DND-41 (cell line): ENCODE measurements at regions not wholly inside any gene's neighbourhood (a gene's known extent, or its start where the extent isn't known, plus 50 kb on each side); places are given as distances from the start of the nearest gene placed in this dataset.
"Not testable (repeated sequence)": the region's sequence is repeated elsewhere in the genome, so short reads cannot be mapped to it uniquely, and the experiment has no call there.

Experiments used
- ATAC-seq: fragments of 200-7000 bp; cut with Tn5 transposase; 3 replicates; pipeline ENCODE4 v1.9.1; 2021; ENCODE audit warnings: low read depth; ENCODE audit not compliant: insufficient read depth
- DNase-seq: peaks from one replicate; pipeline ENCODE4 v3.0.0-alpha.2; 2020
- H2AFZ ChIP-seq: 2 replicates; pipeline ENCODE4 v1.6.0; 2012; ENCODE audit warnings: low read depth, low read length
- H3K27ac ChIP-seq: 2 replicates; pipeline ENCODE4 v1.5.1; 2012; ENCODE audit warnings: low read length, inconsistent platforms
- H3K27me3 ChIP-seq: fragments of 200-600 bp; sonication (generic); 2 replicates; pipeline ENCODE4 v1.6.0; 2012; ENCODE audit warnings: low read length, mild to moderate bottlenecking, inconsistent platforms; ENCODE audit not compliant: insufficient read depth, poor library complexity
- H3K36me3 ChIP-seq: 2 replicates; pipeline ENCODE4 v1.5.1; 2012; ENCODE audit warnings: low read length, inconsistent platforms; ENCODE audit not compliant: insufficient read depth
- H3K4me1 ChIP-seq: 2 replicates; pipeline ENCODE4 v1.5.1; 2012; ENCODE audit warnings: mild to moderate bottlenecking, low read length; ENCODE audit not compliant: insufficient read depth
- H3K4me2 ChIP-seq: 2 replicates; pipeline ENCODE4 v1.6.0; 2012; ENCODE audit warnings: mild to moderate bottlenecking, moderate library complexity, low read length, inconsistent platforms; ENCODE audit not compliant: insufficient read depth
- H3K4me3 ChIP-seq, 2 experiments: fragments of 200-600 bp in 1 of 2; shearing (Covaris generic) in 1 of 2; 2 replicates each; pipeline ENCODE4 v1.5.1; 2012 to 2016; ENCODE audit warnings: inconsistent platforms in 2 of 2, low read length in 2 of 2, mild to moderate bottlenecking in 2 of 2, low read depth in 1 of 2, moderate library complexity in 1 of 2
- H3K79me2 ChIP-seq: 2 replicates; pipeline ENCODE4 v1.6.0; 2012; ENCODE audit warnings: low read length, inconsistent platforms; ENCODE audit not compliant: insufficient read depth
- H3K9ac ChIP-seq: 2 replicates; pipeline ENCODE4 v1.6.0; 2012; ENCODE audit warnings: low read depth, mild to moderate bottlenecking, inconsistent platforms, low read length, moderate library complexity
- H3K9me3 ChIP-seq: 2 replicates; pipeline ENCODE4 v1.5.1; 2012; ENCODE audit warnings: low read length, moderate library complexity, mild to moderate bottlenecking, inconsistent platforms; ENCODE audit not compliant: insufficient read depth, severe bottlenecking
- H4K20me1 ChIP-seq: 2 replicates; pipeline ENCODE4 v1.6.0; 2012; ENCODE audit warnings: low read length; ENCODE audit not compliant: insufficient read depth
- EZH2 ChIP-seq: IDR thresholded peaks from 3 replicates; pipeline ENCODE4 v1.6.1; 2012; ENCODE audit warnings: borderline replicate concordance, low read depth, mild to moderate bottlenecking, moderate library complexity, low read length, inconsistent platforms; ENCODE audit not compliant: severe bottlenecking
- TF ChIP-seq, protein P1 (sequence below): IDR thresholded peaks from 2 replicates; pipeline ENCODE4 v1.5.1; 2012; ENCODE audit warnings: borderline replicate concordance, low read length, moderate library complexity, mild to moderate bottlenecking; ENCODE audit not compliant: poor library complexity, severe bottlenecking; ENCODE audit errors: extremely low read depth

DNA sequence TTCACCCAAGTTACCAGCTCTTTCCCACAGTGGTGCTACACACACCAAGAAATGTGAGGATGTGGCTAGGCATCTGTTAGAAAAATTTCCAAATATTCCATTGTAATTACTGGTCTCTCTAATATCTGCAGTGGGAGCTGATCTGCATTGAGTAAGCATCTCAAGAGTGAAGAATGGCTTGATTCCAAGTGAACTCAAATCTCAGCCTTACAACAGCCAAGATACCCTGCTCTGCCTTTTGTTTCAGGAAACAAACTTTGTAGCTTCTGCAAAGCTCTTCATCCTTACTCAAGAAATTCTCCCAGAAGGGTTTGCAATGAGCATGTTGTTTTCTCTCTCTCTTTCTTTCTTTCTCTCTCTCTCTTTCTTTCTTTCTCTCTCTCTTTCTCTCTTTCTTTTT, 181.1 kb downstream of the FCRL5 start:
- peaks cover 17% of the 10 kb centered on the region for H3K27me3 ChIP-seq
- H2AFZ ChIP-seq: no peak overlapping the region
- H3K4me3 ChIP-seq: no peak overlapping the region
- H3K9me3 ChIP-seq: no peaks in the 10 kb centered on the region
- TF ChIP-seq, protein P1, sequence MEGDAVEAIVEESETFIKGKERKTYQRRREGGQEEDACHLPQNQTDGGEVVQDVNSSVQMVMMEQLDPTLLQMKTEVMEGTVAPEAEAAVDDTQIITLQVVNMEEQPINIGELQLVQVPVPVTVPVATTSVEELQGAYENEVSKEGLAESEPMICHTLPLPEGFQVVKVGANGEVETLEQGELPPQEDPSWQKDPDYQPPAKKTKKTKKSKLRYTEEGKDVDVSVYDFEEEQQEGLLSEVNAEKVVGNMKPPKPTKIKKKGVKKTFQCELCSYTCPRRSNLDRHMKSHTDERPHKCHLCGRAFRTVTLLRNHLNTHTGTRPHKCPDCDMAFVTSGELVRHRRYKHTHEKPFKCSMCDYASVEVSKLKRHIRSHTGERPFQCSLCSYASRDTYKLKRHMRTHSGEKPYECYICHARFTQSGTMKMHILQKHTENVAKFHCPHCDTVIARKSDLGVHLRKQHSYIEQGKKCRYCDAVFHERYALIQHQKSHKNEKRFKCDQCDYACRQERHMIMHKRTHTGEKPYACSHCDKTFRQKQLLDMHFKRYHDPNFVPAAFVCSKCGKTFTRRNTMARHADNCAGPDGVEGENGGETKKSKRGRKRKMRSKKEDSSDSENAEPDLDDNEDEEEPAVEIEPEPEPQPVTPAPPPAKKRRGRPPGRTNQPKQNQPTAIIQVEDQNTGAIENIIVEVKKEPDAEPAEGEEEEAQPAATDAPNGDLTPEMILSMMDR: no peak
- TF ChIP-seq EZH2: no peak
- ATAC-seq: no peak
- H4K20me1 ChIP-seq: no peaks in the 10 kb centered on the region
- no peaks in the 10 kb centered on the region for H3K36me3 ChIP-seq
- no peak overlapping the region for H3K4me2 ChIP-seq
- no peak overlapping the region for H3K9ac ChIP-seq
- no peak overlapping the region for H3K27ac ChIP-seq
- DNase-seq: no peak
- H3K4me1 ChIP-seq: no peaks in the 10 kb centered on the region
- H3K79me2 ChIP-seq: no peaks in the 10 kb centered on the region

DNA sequence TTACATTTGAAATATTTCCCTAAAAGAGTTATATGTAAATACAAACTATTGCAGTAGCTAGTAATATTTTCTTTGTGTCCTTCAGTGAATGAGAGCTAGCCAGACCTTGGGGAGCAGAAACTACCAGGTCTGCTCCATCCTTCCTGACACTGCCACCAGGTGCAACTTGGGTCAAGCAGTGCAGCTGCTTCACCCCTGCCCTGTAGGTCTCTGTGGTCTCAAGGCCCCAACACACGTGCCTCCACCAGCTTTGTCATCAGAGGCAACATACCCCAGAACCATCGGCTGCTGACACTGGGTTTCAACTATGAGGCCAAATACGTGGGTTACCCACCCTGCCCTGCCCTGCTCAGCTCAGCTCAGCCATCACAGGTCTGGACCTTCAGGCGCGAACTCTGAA, 181.6 kb downstream of the FCRL5 start:
- Histone ChIP-seq H4K20me1 (no peaks in the 10 kb centered on the region), H3K4me1 (no peaks in the 10 kb centered on the region), H3K9ac (no peak overlapping the region), H2AFZ (no peak overlapping the region), H3K27ac (no peak overlapping the region), H3K27me3 (peaks cover 17% of the 10 kb centered on the region), H3K9me3 (no peaks in the 10 kb centered on the region), H3K4me3 (no peak overlapping the region), H3K36me3 (no peaks in the 10 kb centered on the region), H3K4me2 (no peak overlapping the region), H3K79me2 (no peaks in the 10 kb centered on the region)
- ATAC-seq (no peak), DNase-seq (no peak)
- TF ChIP-seq, protein P1: no peak
- TF ChIP-seq EZH2: no peak

DNA sequence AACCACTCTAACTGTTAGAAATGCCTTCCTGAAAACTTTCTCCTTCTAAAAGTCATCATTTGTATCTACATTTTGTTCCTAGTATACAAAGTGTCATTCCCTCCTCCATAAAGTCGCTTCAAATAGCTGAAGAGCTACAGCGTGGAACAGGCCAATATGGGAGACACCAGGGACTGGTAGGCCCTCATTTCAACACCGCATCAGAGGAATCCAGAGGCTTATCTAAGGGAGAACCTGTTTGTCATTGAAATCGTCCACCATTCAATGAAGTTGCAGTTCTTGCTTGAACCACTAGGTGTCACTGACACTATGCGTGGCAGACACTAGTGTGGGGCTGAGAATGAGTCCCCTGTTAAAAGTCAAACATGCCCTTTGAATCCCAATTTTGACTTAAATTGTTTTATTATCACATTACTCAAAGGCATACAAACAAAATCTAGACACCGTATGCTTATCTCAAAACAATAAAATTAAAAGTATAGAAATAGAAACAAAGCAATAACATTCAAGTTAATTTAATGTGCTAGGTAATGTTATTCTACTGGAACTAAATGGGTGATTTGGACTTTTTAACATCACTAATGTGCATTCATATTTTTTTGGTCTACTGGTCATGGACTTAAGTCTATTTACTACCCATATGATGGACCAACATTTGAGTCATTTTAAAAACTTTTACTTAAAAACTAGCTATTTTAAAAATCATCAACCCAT, 182.3 kb downstream of the FCRL5 start:
- Histone ChIP-seq H3K27ac (no peak overlapping the region), H4K20me1 (no peaks in the 10 kb centered on the region), H3K4me2 (no peak overlapping the region), H3K27me3 (peaks cover 15% of the 10 kb centered on the region), H3K79me2 (no peaks in the 10 kb centered on the region), H3K36me3 (no peaks in the 10 kb centered on the region), H3K9ac (no peak overlapping the region), H2AFZ (no peak overlapping the region), H3K4me1 (no peaks in the 10 kb centered on the region), H3K4me3 (no peak overlapping the region), H3K9me3 (no peaks in the 10 kb centered on the region)
- DNase-seq (peak; percentile 62), ATAC-seq (peak; percentile 89)
- TF ChIP-seq, protein P1: peak; percentile 87
- no peak for TF ChIP-seq EZH2

DNA sequence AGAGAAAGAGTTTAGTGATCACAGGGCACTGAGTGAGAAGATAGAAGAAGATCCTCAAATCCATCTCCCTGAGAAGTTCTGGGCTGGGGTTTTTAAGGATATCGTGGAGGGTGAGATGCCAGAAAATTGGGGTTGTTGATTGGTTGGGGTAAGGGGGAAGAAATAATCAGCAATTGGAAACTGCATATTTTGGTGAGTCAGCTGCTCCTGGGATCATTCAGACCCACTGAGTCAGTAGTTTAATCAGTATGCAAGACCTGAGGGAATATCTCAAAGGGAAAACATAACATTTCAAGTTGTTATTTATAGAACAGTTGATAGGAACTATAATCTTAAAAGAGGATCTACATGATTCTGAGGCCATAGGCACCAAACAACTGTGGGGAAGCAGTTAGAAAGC, 183.4 kb downstream of the FCRL5 start:
- H3K9ac ChIP-seq, H3K4me2 ChIP-seq, ATAC-seq, DNase-seq, H3K36me3 ChIP-seq, H4K20me1 ChIP-seq, H3K27ac ChIP-seq, H3K4me3 ChIP-seq, H2AFZ ChIP-seq, H3K79me2 ChIP-seq, H3K9me3 ChIP-seq, H3K4me1 ChIP-seq: not testable (repeated sequence)
- H3K27me3 ChIP-seq: peaks cover 12% of the 10 kb centered on the region
